Endothelial cell (in vitro differentiated cells): ENCODE measurements at regions not wholly inside any gene's neighbourhood (a gene's known extent, or its start where the extent isn't known, plus 50 kb on each side); places are given as distances from the start of the nearest gene placed in this dataset.

ENCODE experiments used
- DNase-seq: peaks from one replicate; pipeline ENCODE4 v3.0.0; 2021; ENCODE audit warnings: low spot score
- H3K27ac Mint-ChIP-seq: one replicate; pipeline ENCODE4 v1.8.0; 2021; ENCODE audit warnings: mixed read lengths, inconsistent platforms; ENCODE audit not compliant: unreplicated experiment
- H3K27me3 Mint-ChIP-seq: one replicate; pipeline ENCODE4 v1.8.0; 2021; ENCODE audit warnings: mild to moderate bottlenecking, moderate library complexity, mixed read lengths, inconsistent platforms; ENCODE audit not compliant: unreplicated experiment
- H3K36me3 Mint-ChIP-seq: one replicate; pipeline ENCODE4 v1.8.0; 2021; ENCODE audit warnings: mild to moderate bottlenecking, low read depth, mixed read lengths, inconsistent platforms; ENCODE audit not compliant: unreplicated experiment
- H3K4me1 Mint-ChIP-seq: one replicate; pipeline ENCODE4 v1.8.0; 2021; ENCODE audit warnings: mild to moderate bottlenecking, mixed read lengths, inconsistent platforms; ENCODE audit not compliant: unreplicated experiment
- H3K4me3 Mint-ChIP-seq: one replicate; pipeline ENCODE4 v1.8.0; 2021; ENCODE audit warnings: mild to moderate bottlenecking, mixed read lengths, inconsistent platforms; ENCODE audit not compliant: unreplicated experiment
- H3K9me3 Mint-ChIP-seq: one replicate; pipeline ENCODE4 v1.8.0; 2021; ENCODE audit warnings: mixed read lengths, inconsistent platforms; ENCODE audit not compliant: unreplicated experiment
- TF ChIP-seq, protein P1 (sequence below): fragments of 200-600 bp; sonication (generic); IDR thresholded peaks from one replicate; pipeline ENCODE4 v1.5.0; 2021; ENCODE audit warnings: antibody characterized with exemption; ENCODE audit not compliant: unreplicated experiment

GRCh38 chr5:60370508-60370907 is 329.5 kb downstream of the DEPDC1B start:
- TF ChIP-seq, protein P1, sequence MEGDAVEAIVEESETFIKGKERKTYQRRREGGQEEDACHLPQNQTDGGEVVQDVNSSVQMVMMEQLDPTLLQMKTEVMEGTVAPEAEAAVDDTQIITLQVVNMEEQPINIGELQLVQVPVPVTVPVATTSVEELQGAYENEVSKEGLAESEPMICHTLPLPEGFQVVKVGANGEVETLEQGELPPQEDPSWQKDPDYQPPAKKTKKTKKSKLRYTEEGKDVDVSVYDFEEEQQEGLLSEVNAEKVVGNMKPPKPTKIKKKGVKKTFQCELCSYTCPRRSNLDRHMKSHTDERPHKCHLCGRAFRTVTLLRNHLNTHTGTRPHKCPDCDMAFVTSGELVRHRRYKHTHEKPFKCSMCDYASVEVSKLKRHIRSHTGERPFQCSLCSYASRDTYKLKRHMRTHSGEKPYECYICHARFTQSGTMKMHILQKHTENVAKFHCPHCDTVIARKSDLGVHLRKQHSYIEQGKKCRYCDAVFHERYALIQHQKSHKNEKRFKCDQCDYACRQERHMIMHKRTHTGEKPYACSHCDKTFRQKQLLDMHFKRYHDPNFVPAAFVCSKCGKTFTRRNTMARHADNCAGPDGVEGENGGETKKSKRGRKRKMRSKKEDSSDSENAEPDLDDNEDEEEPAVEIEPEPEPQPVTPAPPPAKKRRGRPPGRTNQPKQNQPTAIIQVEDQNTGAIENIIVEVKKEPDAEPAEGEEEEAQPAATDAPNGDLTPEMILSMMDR = no peak
- Mint-ChIP-seq H3K4me1 (peaks cover 4% of the 10 kb centered on the region), H3K9me3 (no peaks in the 10 kb centered on the region), H3K4me3 (no peak overlapping the region), H3K36me3 (no peaks in the 10 kb centered on the region), H3K27me3 (no peaks in the 10 kb centered on the region), H3K27ac (no peak overlapping the region)
- no peak for DNase-seq

- Mint-ChIP-seq H3K27me3 (no peaks in the 10 kb centered on the region), H3K9me3 (no peaks in the 10 kb centered on the region), H3K4me3 (no peak overlapping the region), H3K4me1 (peaks cover 4% of the 10 kb centered on the region), H3K36me3 (no peaks in the 10 kb centered on the region), H3K27ac (no peak overlapping the region)
- DNase-seq = no peak
- TF ChIP-seq, protein P1 = no peak
Observed at GRCh38 chr5:60369391-60369790, 330.6 kb downstream of the DEPDC1B start.

DNA sequence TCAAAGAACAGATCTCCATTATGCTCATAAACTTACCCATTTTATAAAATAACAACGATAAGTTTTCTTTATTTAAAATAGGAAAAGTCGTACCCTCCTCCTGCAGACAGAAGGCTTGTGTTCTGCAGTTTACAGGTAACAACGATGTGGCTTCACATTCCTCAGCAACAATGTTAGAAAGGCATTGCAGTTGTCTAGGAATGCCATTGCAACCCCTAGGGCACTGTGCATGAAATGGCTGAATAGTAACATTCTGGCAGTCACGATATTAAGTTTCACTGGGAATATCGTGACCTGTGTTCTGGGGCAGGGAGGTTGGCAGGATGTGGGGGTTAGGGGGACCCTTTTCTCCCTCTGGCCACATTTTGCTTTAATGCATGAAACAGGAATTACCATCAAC is 331.9 kb downstream of the DEPDC1B start:
- DNase-seq = no peak
- peaks cover 4% of the 10 kb centered on the region for H3K4me1 Mint-ChIP-seq
- no peaks in the 10 kb centered on the region for H3K27me3 Mint-ChIP-seq
- H3K9me3 Mint-ChIP-seq = no peaks in the 10 kb centered on the region
- no peak overlapping the region for H3K4me3 Mint-ChIP-seq
- no peak overlapping the region for H3K27ac Mint-ChIP-seq
- TF ChIP-seq, protein P1 = no peak
- no peaks in the 10 kb centered on the region for H3K36me3 Mint-ChIP-seq

DNA sequence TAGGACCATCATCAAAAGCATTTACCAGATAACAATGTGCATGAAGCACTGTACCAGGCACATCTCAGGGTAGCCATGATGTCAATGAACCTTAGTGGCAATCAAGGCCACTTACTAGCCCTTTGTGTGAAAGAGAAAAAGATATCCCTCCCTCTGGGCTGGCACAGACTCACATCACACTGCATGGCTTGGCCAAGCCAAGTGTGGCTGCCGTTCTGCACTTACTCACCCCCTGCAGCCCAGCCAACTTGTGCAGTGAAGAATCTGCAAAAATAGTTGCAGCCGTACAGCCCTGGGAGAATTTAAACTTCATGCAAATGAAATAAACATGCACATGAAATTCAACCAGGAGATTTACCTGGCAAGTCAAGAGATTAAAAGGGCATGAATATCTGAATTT is 333.5 kb downstream of the DEPDC1B start:
- no peaks in the 10 kb centered on the region for H3K36me3 Mint-ChIP-seq
- no peaks in the 10 kb centered on the region for H3K27me3 Mint-ChIP-seq
- H3K4me3 Mint-ChIP-seq = no peak overlapping the region
- no peak overlapping the region for H3K27ac Mint-ChIP-seq
- TF ChIP-seq, protein P1 = no peak
- no peak for DNase-seq
- H3K4me1 Mint-ChIP-seq = peaks cover 6% of the 10 kb centered on the region
- no peaks in the 10 kb centered on the region for H3K9me3 Mint-ChIP-seq

DNA sequence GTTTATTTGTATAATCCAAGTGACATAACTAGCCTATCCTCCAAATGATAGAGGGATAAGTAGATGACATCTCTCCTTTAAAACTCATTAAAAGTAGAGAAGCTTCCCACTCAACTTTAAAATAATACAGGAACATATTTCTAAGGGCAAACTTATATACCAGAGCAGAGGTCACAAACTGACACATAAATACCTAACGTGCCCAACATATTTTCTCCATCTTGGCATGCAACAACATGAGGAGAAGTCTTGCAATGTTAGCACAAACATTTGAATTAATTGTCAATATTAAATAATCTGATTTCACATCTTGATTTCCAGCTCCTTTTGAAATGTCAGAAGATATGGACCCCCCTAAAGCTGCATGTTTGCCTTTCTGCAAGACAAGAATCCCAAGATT is 335.0 kb downstream of the DEPDC1B start:
- Mint-ChIP-seq H3K4me1 (peaks cover 8% of the 10 kb centered on the region), H3K27me3 (no peaks in the 10 kb centered on the region), H3K9me3 (no peaks in the 10 kb centered on the region), H3K4me3 (no peak overlapping the region), H3K36me3 (no peaks in the 10 kb centered on the region), H3K27ac (no peak overlapping the region)
- no peak for DNase-seq
- TF ChIP-seq, protein P1 = no peak
